Upper lobe of left lung (tissue), 6 donors: ENCODE measurements at regions not wholly inside any gene's neighbourhood (a gene's known extent, or its start where the extent isn't known, plus 50 kb on each side); places are given as distances from the start of the nearest gene placed in this dataset.

Experiments used
- ATAC-seq, 2 donors: fragments of 200-7000 bp; cut with Tn5 transposase; one replicate each; pipeline ENCODE4 v1.9.1; 2022; ENCODE audit warnings: mild to moderate bottlenecking in 2 of 2, moderate library complexity in 2 of 2; ENCODE audit not compliant: low FRiP score in 2 of 2
- DNase-seq, 2 donors: peaks; one replicate each; pipeline ENCODE4 v3.0.0-alpha.2; 2019 to 2020
- H3K27ac ChIP-seq, 4 donors: fragments of 200-600 bp; sonication (generic); one replicate each; pipeline ENCODE4 v1.5.1; 2016 to 2019
- H3K27me3 ChIP-seq, 4 donors: fragments of 200-600 bp; sonication (generic); one replicate each; pipeline ENCODE4 v1.5.1; 2017 to 2019
- H3K36me3 ChIP-seq, 4 donors: fragments of 200-600 bp; sonication (generic); one replicate each; pipeline ENCODE4 v1.5.1; 2016 to 2019
- H3K4me1 ChIP-seq, 4 donors: fragments of 200-600 bp; sonication (generic); one replicate each; pipeline ENCODE4 v1.5.1; 2018 to 2019
- H3K4me3 ChIP-seq, 4 donors: fragments of 200-600 bp; sonication (generic); one replicate each; pipeline ENCODE4 v1.5.1; 2017 to 2019; ENCODE audit warnings: mild to moderate bottlenecking in 2 of 4, moderate library complexity in 1 of 4
- H3K9me3 ChIP-seq, 4 donors: fragments of 200-600 bp; sonication (generic); one replicate each; pipeline ENCODE4 v1.5.1; 2018 to 2019
- EP300 ChIP-seq, 4 donors: sonication (generic); formaldehyde crosslinking; IDR thresholded peaks; one replicate each; pipeline ENCODE4 v1.5.1; 2017; ENCODE audit warnings: antibody characterized with exemption in 4 of 4, control low read depth in 2 of 4
- POLR2A ChIP-seq, 4 donors: fragments of 450-650 bp; IDR thresholded peaks; one replicate each; pipeline ENCODE4 v1.5.1; 2016 to 2017; ENCODE audit warnings: antibody characterized with exemption in 4 of 4, mild to moderate bottlenecking in 2 of 4
- POLR2AphosphoS5 ChIP-seq, 2 donors: sonication (generic); formaldehyde crosslinking; IDR thresholded peaks; one replicate each; pipeline ENCODE4 v1.5.1; 2017; ENCODE audit warnings: antibody characterized with exemption in 2 of 2
- WGBS, 2 donors: methylation state at CpG; one replicate each; pipeline ENCODE4 v1.1.5; 2017 to 2018; 5-methylcytosine and 5-hydroxymethylcytosine counted together
- TF ChIP-seq, protein P1 (sequence below), 6 experiments: fragments of 450-650 bp in 4 of 6; fragments of 200-600 bp in 2 of 6; sonication (generic) in 2 of 6; IDR thresholded peaks; one replicate each; pipeline ENCODE4 v1.5.1; 2016 to 2019; ENCODE audit warnings: antibody characterized with exemption in 6 of 6
- donor health status: DM: no; HTN: no; CAD: no; lungs with moderate emphysema.
- donor health status: DM: no; HTN: yes; CAD: no; lungs with severe emphysema.

- DNase-seq (no peak), ATAC-seq (no peak)
- H3K9me3 ChIP-seq = no peaks in the 10 kb centered on the region
- H3K4me1 ChIP-seq = no peaks in the 10 kb centered on the region
- no peak overlapping the region for H3K27ac ChIP-seq
- no peaks in the 10 kb centered on the region for H3K36me3 ChIP-seq
- TF ChIP-seq POLR2AphosphoS5 (IDR thresholded peaks at IDR 0.05) = no peak
- no peak for TF ChIP-seq POLR2A (IDR thresholded peaks at IDR 0.05)
- TF ChIP-seq, protein P1, sequence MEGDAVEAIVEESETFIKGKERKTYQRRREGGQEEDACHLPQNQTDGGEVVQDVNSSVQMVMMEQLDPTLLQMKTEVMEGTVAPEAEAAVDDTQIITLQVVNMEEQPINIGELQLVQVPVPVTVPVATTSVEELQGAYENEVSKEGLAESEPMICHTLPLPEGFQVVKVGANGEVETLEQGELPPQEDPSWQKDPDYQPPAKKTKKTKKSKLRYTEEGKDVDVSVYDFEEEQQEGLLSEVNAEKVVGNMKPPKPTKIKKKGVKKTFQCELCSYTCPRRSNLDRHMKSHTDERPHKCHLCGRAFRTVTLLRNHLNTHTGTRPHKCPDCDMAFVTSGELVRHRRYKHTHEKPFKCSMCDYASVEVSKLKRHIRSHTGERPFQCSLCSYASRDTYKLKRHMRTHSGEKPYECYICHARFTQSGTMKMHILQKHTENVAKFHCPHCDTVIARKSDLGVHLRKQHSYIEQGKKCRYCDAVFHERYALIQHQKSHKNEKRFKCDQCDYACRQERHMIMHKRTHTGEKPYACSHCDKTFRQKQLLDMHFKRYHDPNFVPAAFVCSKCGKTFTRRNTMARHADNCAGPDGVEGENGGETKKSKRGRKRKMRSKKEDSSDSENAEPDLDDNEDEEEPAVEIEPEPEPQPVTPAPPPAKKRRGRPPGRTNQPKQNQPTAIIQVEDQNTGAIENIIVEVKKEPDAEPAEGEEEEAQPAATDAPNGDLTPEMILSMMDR (IDR thresholded peaks at IDR 0.05) = no peak
- no peak for TF ChIP-seq EP300 (IDR thresholded peaks at IDR 0.05)
- H3K4me3 ChIP-seq = no peak overlapping the region
- no peaks in the 10 kb centered on the region for H3K27me3 ChIP-seq
Measured at GRCh38 chr2:41605914-41606313, 441.9 kb upstream of the PKDCC start.

DNA sequence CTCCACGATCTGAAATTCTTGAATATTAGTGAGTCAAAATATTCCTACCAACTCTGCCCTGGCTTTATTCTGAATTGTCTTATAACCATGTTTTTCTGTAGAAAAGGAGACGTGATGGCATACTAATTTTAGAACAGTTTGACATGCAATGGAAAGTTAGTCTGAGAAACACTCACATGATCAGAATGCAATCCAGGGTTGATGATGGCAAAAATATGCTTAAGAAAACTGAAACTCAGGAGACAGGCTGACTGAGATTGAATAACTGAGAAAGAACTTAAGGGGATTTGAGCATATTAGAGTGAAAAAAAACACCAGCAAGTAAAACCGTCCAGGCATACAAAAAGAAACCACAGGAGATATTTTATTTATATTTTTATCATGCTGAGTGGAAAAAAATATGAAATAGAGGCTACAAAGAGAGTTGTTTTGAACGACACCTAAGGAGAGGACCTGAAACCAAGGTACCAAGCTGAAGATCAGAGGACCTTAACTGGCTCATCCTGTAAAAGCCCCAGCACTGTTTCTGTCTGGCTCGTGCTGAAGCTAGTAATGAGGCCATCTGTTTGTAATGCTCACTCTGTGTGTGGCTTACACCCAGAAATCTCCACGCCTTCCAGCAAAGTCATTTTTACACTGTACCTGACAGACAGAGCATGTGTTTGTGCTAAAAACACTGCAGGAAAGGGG, 437.2 kb upstream of the PKDCC start:
- Histone ChIP-seq H3K4me3 (no peak overlapping the region), H3K36me3 (no peaks in the 10 kb centered on the region), H3K4me1 (no peaks in the 10 kb centered on the region), H3K27me3 (no peaks in the 10 kb centered on the region), H3K9me3 (no peaks in the 10 kb centered on the region), H3K27ac (peak overlapping the region; percentile 36 to 56 (median 49))
- no peak for DNase-seq
- WGBS, 2 donors = 49 to 67% methylated on average over 6 of the region's 6 CpGs
- TF ChIP-seq POLR2A (IDR thresholded peaks at IDR 0.05) = no peak
- TF ChIP-seq EP300 (IDR thresholded peaks at IDR 0.05) = no peak
- TF ChIP-seq POLR2AphosphoS5 (IDR thresholded peaks at IDR 0.05) = no peak
- TF ChIP-seq, protein P1 (IDR thresholded peaks at IDR 0.05) = no peak
- peak in 1 of 2 donors; percentile 68 for ATAC-seq

- no peaks in the 10 kb centered on the region for H3K4me1 ChIP-seq
- no peak for DNase-seq
- no peaks in the 10 kb centered on the region for H3K27me3 ChIP-seq
- no peak overlapping the region for H3K27ac ChIP-seq
- no peak overlapping the region for H3K4me3 ChIP-seq
- WGBS, 2 donors = 60 to 69% methylated on average over 3 of the region's 3 CpGs
- no peaks in the 10 kb centered on the region for H3K36me3 ChIP-seq
- ATAC-seq = no peak
- TF ChIP-seq EP300 (IDR thresholded peaks at IDR 0.05) = no peak
- TF ChIP-seq POLR2AphosphoS5 (IDR thresholded peaks at IDR 0.05) = no peak
- H3K9me3 ChIP-seq = no peaks in the 10 kb centered on the region
Measured at GRCh38 chr2:41618754-41619153, 429.1 kb upstream of the PKDCC start.

DNA sequence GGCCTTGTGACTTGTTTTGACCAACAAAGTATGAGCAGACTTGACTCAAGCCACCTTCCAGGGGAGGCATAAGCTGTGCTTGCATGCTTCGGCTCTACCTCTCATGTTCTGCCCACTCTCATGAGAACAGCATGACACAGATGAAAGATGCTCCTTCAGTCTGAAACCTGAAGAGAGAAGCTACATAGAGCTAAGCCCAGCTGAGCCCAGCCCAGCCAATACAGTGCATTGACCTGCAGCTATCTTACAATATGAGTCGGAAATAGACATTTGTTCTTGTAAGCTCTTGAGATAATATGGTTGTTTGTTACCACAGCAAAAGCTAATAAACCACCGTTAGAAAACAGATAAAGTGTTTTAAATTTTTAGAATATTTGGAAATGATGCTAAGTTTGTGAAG, 426.7 kb upstream of the PKDCC start:
- Histone ChIP-seq H3K27me3 (no peaks in the 10 kb centered on the region), H3K9me3 (no peaks in the 10 kb centered on the region), H3K4me3 (no peak overlapping the region), H3K4me1 (no peaks in the 10 kb centered on the region), H3K27ac (no peak overlapping the region), H3K36me3 (no peaks in the 10 kb centered on the region)
- WGBS, 2 donors = 76 to 90% methylated on average over 3 of the region's 3 CpGs
- DNase-seq (no peak), ATAC-seq (no peak)
- TF ChIP-seq EP300 (IDR thresholded peaks at IDR 0.05) = no peak
- TF ChIP-seq, protein P1 (IDR thresholded peaks at IDR 0.05) = no peak
- no peak for TF ChIP-seq POLR2AphosphoS5 (IDR thresholded peaks at IDR 0.05)
- no peak for TF ChIP-seq POLR2A (IDR thresholded peaks at IDR 0.05)

DNA sequence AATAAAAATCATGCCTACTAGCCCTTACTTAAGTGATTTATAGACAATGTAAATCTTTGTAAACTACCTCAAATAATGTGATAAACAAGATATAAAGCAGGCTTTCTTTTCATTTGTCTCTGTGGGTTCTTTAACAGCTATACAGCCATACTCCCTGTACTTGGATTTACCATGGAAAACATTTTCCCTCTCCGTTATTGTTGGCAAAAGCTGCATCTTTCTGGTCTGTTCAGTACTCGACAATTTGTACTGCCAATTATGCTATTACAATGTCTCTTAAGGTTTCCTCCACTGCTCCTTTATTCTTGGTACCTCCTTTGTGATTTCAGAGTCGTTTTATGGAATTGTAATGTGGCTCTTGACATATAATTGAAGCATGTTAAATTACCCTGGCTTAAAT, 426.3 kb upstream of the PKDCC start:
- H3K4me1 ChIP-seq = no peaks in the 10 kb centered on the region
- no peaks in the 10 kb centered on the region for H3K9me3 ChIP-seq
- TF ChIP-seq, protein P1 (IDR thresholded peaks at IDR 0.05) = no peak
- TF ChIP-seq POLR2A (IDR thresholded peaks at IDR 0.05) = no peak
- TF ChIP-seq POLR2AphosphoS5 (IDR thresholded peaks at IDR 0.05) = no peak
- DNase-seq (no peak), ATAC-seq (no peak)
- H3K27ac ChIP-seq = no peak overlapping the region
- H3K36me3 ChIP-seq = no peaks in the 10 kb centered on the region
- WGBS, 2 donors = 55 to 64% methylated on average over 3 of the region's 3 CpGs
- no peaks in the 10 kb centered on the region for H3K27me3 ChIP-seq
- H3K4me3 ChIP-seq = no peak overlapping the region
